GM18868 (cell line): ENCODE measurements at regions not wholly inside any gene's neighbourhood (a gene's known extent, or its start where the extent isn't known, plus 50 kb on each side); places are given as distances from the start of the nearest gene placed in this dataset.

Experiments used
- ATAC-seq: cut with Tn5 transposase; IDR thresholded peaks from one replicate; pipeline ENCODE4 v1.9.1; 2021; ENCODE audit warnings: mild to moderate bottlenecking, moderate library complexity; ENCODE audit not compliant: unreplicated experiment

GRCh38 chr2:228722311-228722710, 540.8 kb upstream of the SPHKAP start:
- ATAC-seq, result no peak

- peak; percentile 61 for ATAC-seq
These were observed 539.4 kb upstream of the SPHKAP start for GRCh38 chr2:228720895-228721294.

- no peak for ATAC-seq
These were observed 528.4 kb upstream of the SPHKAP start for GRCh38 chr2:228709788-228710371.

GRCh38 chr2:228707846-228708245, 526.4 kb upstream of the SPHKAP start:
- ATAC-seq, result no peak

GRCh38 chr2:228705318-228705717, 523.8 kb upstream of the SPHKAP start:
- no peak for ATAC-seq

- no peak for ATAC-seq
These were observed 521.7 kb upstream of the SPHKAP start for GRCh38 chr2:228703152-228703551.

- ATAC-seq, result no peak
These were observed 520.0 kb upstream of the SPHKAP start for GRCh38 chr2:228701506-228701905.

GRCh38 chr2:228700638-228701037, 519.2 kb upstream of the SPHKAP start:
- ATAC-seq, result no peak

GRCh38 chr2:228699888-228700287, 518.4 kb upstream of the SPHKAP start:
- no peak for ATAC-seq

GRCh38 chr2:228699400-228699799, 517.9 kb upstream of the SPHKAP start:
- ATAC-seq, result no peak

- ATAC-seq, result no peak
These were observed 517.5 kb upstream of the SPHKAP start for GRCh38 chr2:228698963-228699362.

GRCh38 chr2:228697456-228697855, 516.0 kb upstream of the SPHKAP start:
- no peak for ATAC-seq

GRCh38 chr2:228690681-228691080, 509.2 kb upstream of the SPHKAP start:
- no peak for ATAC-seq

- ATAC-seq, result no peak
These were observed 507.6 kb upstream of the SPHKAP start for GRCh38 chr2:228689053-228689452.

GRCh38 chr2:228688007-228688645, 506.6 kb upstream of the SPHKAP start:
- ATAC-seq, result no peak

- ATAC-seq, result no peak
These were observed 500.5 kb upstream of the SPHKAP start for GRCh38 chr2:228681979-228682378.

- no peak for ATAC-seq
These were observed 499.9 kb upstream of the SPHKAP start for GRCh38 chr2:228681426-228681825.

GRCh38 chr2:228678110-228678509, 496.6 kb upstream of the SPHKAP start:
- no peak for ATAC-seq

- ATAC-seq, result no peak
These were observed 494.2 kb upstream of the SPHKAP start for GRCh38 chr2:228675646-228676045.

GRCh38 chr2:228675091-228675490, 493.6 kb upstream of the SPHKAP start:
- ATAC-seq, result no peak

GRCh38 chr2:228673876-228674554, 492.5 kb upstream of the SPHKAP start:
- ATAC-seq, result no peak

GRCh38 chr2:228669690-228670089, 488.2 kb upstream of the SPHKAP start:
- ATAC-seq, result no peak
